ENCODE measurements at regions not wholly inside any gene's neighbourhood (a gene's known extent, or its start where the extent isn't known, plus 50 kb on each side); places are given as distances from the start of the nearest gene placed in this dataset.
"Not testable (repeated sequence)": the region's sequence is repeated elsewhere in the genome, so short reads cannot be mapped to it uniquely, and the experiment has no call there.

GRCh38 chr12:19823326-19823725 is 384.0 kb downstream of the AEBP2 start:
- not testable (repeated sequence) for DNase-seq (ENCODE audit: low read depth in 2 of 2)

GRCh38 chr12:19826980-19827550 is 387.8 kb downstream of the AEBP2 start:
- no peak for DNase-seq (ENCODE audit: low read depth in 2 of 2)

- no peak for DNase-seq (ENCODE audit: low read depth in 2 of 2)
These were observed 390.0 kb downstream of the AEBP2 start for GRCh38 chr12:19829100-19829853.

- DNase-seq (ENCODE audit: low read depth in 2 of 2), result no peak
These were observed 391.2 kb downstream of the AEBP2 start for GRCh38 chr12:19830446-19830845.

- DNase-seq (ENCODE audit: low read depth in 2 of 2), result peak; percentile 77 to 80
These were observed 394.6 kb downstream of the AEBP2 start for GRCh38 chr12:19833775-19834501.

- DNase-seq (ENCODE audit: low read depth in 2 of 2), result no peak
These were observed 395.3 kb downstream of the AEBP2 start for GRCh38 chr12:19834592-19834991.

- DNase-seq (ENCODE audit: low read depth in 2 of 2), result no peak
These were observed 396.8 kb downstream of the AEBP2 start for GRCh38 chr12:19836056-19836455.

GRCh38 chr12:19836456-19836855 is 397.2 kb downstream of the AEBP2 start:
- no peak for DNase-seq (ENCODE audit: low read depth in 2 of 2)

GRCh38 chr12:19837543-19837942 is 398.3 kb downstream of the AEBP2 start:
- no peak for DNase-seq (ENCODE audit: low read depth in 2 of 2)

GRCh38 chr12:19841451-19841850 is 402.2 kb downstream of the AEBP2 start:
- DNase-seq (ENCODE audit: low read depth in 2 of 2), result no peak

- no peak for DNase-seq (ENCODE audit: low read depth in 2 of 2)
These were observed 402.8 kb downstream of the AEBP2 start for GRCh38 chr12:19842116-19842515.

GRCh38 chr12:19844224-19844623 is 404.9 kb downstream of the AEBP2 start:
- no peak for DNase-seq (ENCODE audit: low read depth in 2 of 2)

- peak in 1 of 2 experiments; percentile 49 for DNase-seq (ENCODE audit: low read depth in 2 of 2)
These were observed 407.3 kb downstream of the AEBP2 start for GRCh38 chr12:19846574-19846973.

GRCh38 chr12:19847294-19848059 is 408.2 kb downstream of the AEBP2 start:
- peak; percentile 35 to 51 for DNase-seq (ENCODE audit: low read depth in 2 of 2)

GRCh38 chr12:19848421-19848820 is 409.1 kb downstream of the AEBP2 start:
- no peak for DNase-seq (ENCODE audit: low read depth in 2 of 2)

GRCh38 chr12:19849208-19849607 is 409.9 kb downstream of the AEBP2 start:
- no peak for DNase-seq (ENCODE audit: low read depth in 2 of 2)

- no peak for DNase-seq (ENCODE audit: low read depth in 2 of 2)
These were observed 411.2 kb downstream of the AEBP2 start for GRCh38 chr12:19850346-19851065.

GRCh38 chr12:19852100-19852855 is 413.0 kb downstream of the AEBP2 start:
- DNase-seq (ENCODE audit: low read depth in 2 of 2), result no peak

- DNase-seq (ENCODE audit: low read depth in 2 of 2), result no peak
These were observed 416.6 kb downstream of the AEBP2 start for GRCh38 chr12:19855851-19856250.

- no peak for DNase-seq (ENCODE audit: low read depth in 2 of 2)
These were observed 417.1 kb downstream of the AEBP2 start for GRCh38 chr12:19856389-19856788.

GRCh38 chr12:19857204-19857603 is 417.9 kb downstream of the AEBP2 start:
- no peak for DNase-seq (ENCODE audit: low read depth in 2 of 2)
